BLaER1 treated with 17β-estradiol and CSF1 and Interleukin-3, amounts not matched to agents 10 nM and 100 nM (cell line): ENCODE measurements at regions not wholly inside any gene's neighbourhood (a gene's known extent, or its start where the extent isn't known, plus 50 kb on each side); places are given as distances from the start of the nearest gene placed in this dataset.

ENCODE experiments used
- H3K27ac ChIP-seq, 11 experiments: shearing (Covaris generic); formaldehyde crosslinking; 2 replicates each; pipeline ENCODE4 v1.8.1; 2022
- H3K27me3 ChIP-seq, 11 experiments: shearing (Covaris generic); formaldehyde crosslinking; 2 replicates each; pipeline ENCODE4 v1.8.1; 2022
- H3K36me3 ChIP-seq, 11 experiments: shearing (Covaris generic); formaldehyde crosslinking; 2 replicates each; pipeline ENCODE4 v1.8.1; 2022
- H3K4me1 ChIP-seq, 10 experiments: shearing (Covaris generic); formaldehyde crosslinking; 2 replicates each; pipeline ENCODE4 v1.8.1; 2022
- H3K4me2 ChIP-seq, 11 experiments: shearing (Covaris generic); formaldehyde crosslinking; 2 replicates each; pipeline ENCODE4 v1.8.1; 2022
- H3K4me3 ChIP-seq, 10 experiments: shearing (Covaris generic); formaldehyde crosslinking; 2 replicates each; pipeline ENCODE4 v1.8.1; 2022
- H3K9ac ChIP-seq, 11 experiments: shearing (Covaris generic); formaldehyde crosslinking; 2 replicates each; pipeline ENCODE4 v1.8.1; 2022
- H3K9me3 ChIP-seq, 11 experiments: shearing (Covaris generic); formaldehyde crosslinking; replicated peaks in 1 of 11; 2 replicates each; pipeline ENCODE4 v1.8.1; 2022
- H4K20me1 ChIP-seq, 11 experiments: shearing (Covaris generic); formaldehyde crosslinking; 2 replicates each; pipeline ENCODE4 v1.8.1; 2022
- Cebpa-rat ChIP-seq, 11 experiments: shearing (Covaris generic); IDR thresholded peaks; 2 replicates each; pipeline ENCODE4 v1.8.1; 2022

- H3K36me3 ChIP-seq, result no peaks in the 10 kb centered on the region
- H3K9ac ChIP-seq, result no peak overlapping the region
- no peak for TF ChIP-seq Cebpa-rat (IDR thresholded peaks at IDR 0.05)
- peaks cover 0 to 10% (median 7%) of the 10 kb centered on the region in 10 experiments; a peak in 12 of 20 replicates for H3K4me1 ChIP-seq
- H3K4me3 ChIP-seq, result no peak overlapping the region
- no peaks in the 10 kb centered on the region for H3K27me3 ChIP-seq
- peaks cover 0 to 10% (median 0%) of the 10 kb centered on the region in 11 experiments; a peak in 4 of 22 replicates for H3K9me3 ChIP-seq
- no peak overlapping the region for H3K4me2 ChIP-seq
- H3K27ac ChIP-seq, result no peak overlapping the region
- H4K20me1 ChIP-seq, result no peaks in the 10 kb centered on the region
These were observed 1293.0 kb downstream of the REEP3 start for GRCh38 chr10:64814201-64814600.

GRCh38 chr10:64829888-64830412 is 1308.7 kb downstream of the REEP3 start:
- Histone ChIP-seq H3K4me1 (no peaks in the 10 kb centered on the region), H3K27me3 (no peaks in the 10 kb centered on the region), H3K27ac (no peak overlapping the region), H3K9ac (no peak overlapping the region), H3K4me2 (no peak overlapping the region), H4K20me1 (no peaks in the 10 kb centered on the region), H3K9me3 (no peaks in the 10 kb centered on the region), H3K4me3 (no peak overlapping the region), H3K36me3 (no peaks in the 10 kb centered on the region)
- no peak for TF ChIP-seq Cebpa-rat (IDR thresholded peaks at IDR 0.05)

GRCh38 chr10:64830869-64831268 is 1309.7 kb downstream of the REEP3 start:
- Histone ChIP-seq H4K20me1 (no peaks in the 10 kb centered on the region), H3K4me3 (no peak overlapping the region), H3K4me2 (no peak overlapping the region), H3K9me3 (no peaks in the 10 kb centered on the region), H3K4me1 (no peaks in the 10 kb centered on the region), H3K9ac (no peak overlapping the region), H3K36me3 (no peaks in the 10 kb centered on the region), H3K27ac (no peak overlapping the region), H3K27me3 (no peaks in the 10 kb centered on the region)
- no peak for TF ChIP-seq Cebpa-rat (IDR thresholded peaks at IDR 0.05)

- Histone ChIP-seq H3K27ac (no peak overlapping the region), H3K4me3 (no peak overlapping the region), H4K20me1 (peaks cover 0 to 5% (median 0%) of the 10 kb centered on the region in 11 experiments; a peak in 1 of 22 replicates), H3K4me2 (no peak overlapping the region), H3K4me1 (no peaks in the 10 kb centered on the region), H3K36me3 (no peaks in the 10 kb centered on the region), H3K27me3 (no peaks in the 10 kb centered on the region), H3K9me3 (no peaks in the 10 kb centered on the region), H3K9ac (no peak overlapping the region)
- no peak for TF ChIP-seq Cebpa-rat (IDR thresholded peaks at IDR 0.05)
These were observed 1319.1 kb downstream of the REEP3 start for GRCh38 chr10:64840341-64840740.

GRCh38 chr10:64846700-64847099 is 1325.5 kb downstream of the REEP3 start:
- H3K27me3 ChIP-seq, result no peaks in the 10 kb centered on the region
- no peaks in the 10 kb centered on the region for H4K20me1 ChIP-seq
- H3K4me2 ChIP-seq, result no peak overlapping the region
- H3K27ac ChIP-seq, result no peak overlapping the region
- H3K9me3 ChIP-seq, result no peaks in the 10 kb centered on the region
- no peaks in the 10 kb centered on the region for H3K36me3 ChIP-seq
- no peak overlapping the region for H3K9ac ChIP-seq
- no peak overlapping the region for H3K4me3 ChIP-seq
- TF ChIP-seq Cebpa-rat (IDR thresholded peaks at IDR 0.05), result no peak
- H3K4me1 ChIP-seq, result no peaks in the 10 kb centered on the region

- no peak overlapping the region for H3K4me3 ChIP-seq
- H4K20me1 ChIP-seq, result no peaks in the 10 kb centered on the region
- no peaks in the 10 kb centered on the region for H3K27me3 ChIP-seq
- no peak overlapping the region for H3K9ac ChIP-seq
- no peaks in the 10 kb centered on the region for H3K36me3 ChIP-seq
- no peaks in the 10 kb centered on the region for H3K4me1 ChIP-seq
- H3K4me2 ChIP-seq, result no peak overlapping the region
- H3K27ac ChIP-seq, result no peak overlapping the region
- H3K9me3 ChIP-seq, result no peaks in the 10 kb centered on the region
- no peak for TF ChIP-seq Cebpa-rat (IDR thresholded peaks at IDR 0.05)
These were observed 1334.7 kb downstream of the REEP3 start for GRCh38 chr10:64855941-64856340.

GRCh38 chr10:64859911-64860310 is 1338.7 kb downstream of the REEP3 start:
- no peaks in the 10 kb centered on the region for H3K4me1 ChIP-seq
- no peak overlapping the region for H3K4me2 ChIP-seq
- H4K20me1 ChIP-seq, result no peaks in the 10 kb centered on the region; a peak in 1 of 22 replicates
- no peaks in the 10 kb centered on the region for H3K9me3 ChIP-seq
- H3K9ac ChIP-seq, result no peak overlapping the region
- no peak overlapping the region for H3K4me3 ChIP-seq
- no peak for TF ChIP-seq Cebpa-rat (IDR thresholded peaks at IDR 0.05)
- no peak overlapping the region for H3K27ac ChIP-seq
- no peaks in the 10 kb centered on the region for H3K36me3 ChIP-seq
- H3K27me3 ChIP-seq, result no peaks in the 10 kb centered on the region

- Histone ChIP-seq H3K4me3 (no peak overlapping the region), H3K4me2 (no peak overlapping the region), H4K20me1 (no peaks in the 10 kb centered on the region; a peak in 1 of 22 replicates), H3K27me3 (no peaks in the 10 kb centered on the region), H3K9ac (no peak overlapping the region), H3K27ac (no peak overlapping the region), H3K36me3 (no peaks in the 10 kb centered on the region), H3K9me3 (no peaks in the 10 kb centered on the region), H3K4me1 (peaks cover 0 to 6% (median 0%) of the 10 kb centered on the region in 10 experiments; a peak in 1 of 20 replicates)
- no peak for TF ChIP-seq Cebpa-rat (IDR thresholded peaks at IDR 0.05)
These were observed 1342.6 kb downstream of the REEP3 start for GRCh38 chr10:64863836-64864235.

GRCh38 chr10:64867501-64867962 is 1346.3 kb downstream of the REEP3 start:
- no peaks in the 10 kb centered on the region for H3K36me3 ChIP-seq
- peaks cover 0 to 6% (median 0%) of the 10 kb centered on the region in 10 experiments; a peak in 1 of 20 replicates for H3K4me1 ChIP-seq
- no peaks in the 10 kb centered on the region for H3K9me3 ChIP-seq
- no peaks in the 10 kb centered on the region; a peak in 1 of 22 replicates for H4K20me1 ChIP-seq
- H3K4me3 ChIP-seq, result no peak overlapping the region
- H3K4me2 ChIP-seq, result no peak overlapping the region
- no peak overlapping the region for H3K9ac ChIP-seq
- no peak for TF ChIP-seq Cebpa-rat (IDR thresholded peaks at IDR 0.05)
- no peaks in the 10 kb centered on the region for H3K27me3 ChIP-seq
- H3K27ac ChIP-seq, result no peak overlapping the region

GRCh38 chr10:64873088-64873487 is 1351.9 kb downstream of the REEP3 start:
- no peaks in the 10 kb centered on the region for H3K27me3 ChIP-seq
- no peak for TF ChIP-seq Cebpa-rat (IDR thresholded peaks at IDR 0.05)
- no peaks in the 10 kb centered on the region for H3K9me3 ChIP-seq
- no peak overlapping the region for H3K4me3 ChIP-seq
- H3K36me3 ChIP-seq, result no peaks in the 10 kb centered on the region
- H3K27ac ChIP-seq, result no peak overlapping the region
- H3K9ac ChIP-seq, result no peak overlapping the region
- H3K4me1 ChIP-seq, result peaks cover 0 to 6% (median 0%) of the 10 kb centered on the region in 10 experiments; a peak in 1 of 20 replicates
- no peaks in the 10 kb centered on the region for H4K20me1 ChIP-seq
- H3K4me2 ChIP-seq, result no peak overlapping the region
